ENCODE measurements at regions not wholly inside any gene's neighbourhood (a gene's known extent, or its start where the extent isn't known, plus 50 kb on each side); places are given as distances from the start of the nearest gene placed in this dataset.

DNA sequence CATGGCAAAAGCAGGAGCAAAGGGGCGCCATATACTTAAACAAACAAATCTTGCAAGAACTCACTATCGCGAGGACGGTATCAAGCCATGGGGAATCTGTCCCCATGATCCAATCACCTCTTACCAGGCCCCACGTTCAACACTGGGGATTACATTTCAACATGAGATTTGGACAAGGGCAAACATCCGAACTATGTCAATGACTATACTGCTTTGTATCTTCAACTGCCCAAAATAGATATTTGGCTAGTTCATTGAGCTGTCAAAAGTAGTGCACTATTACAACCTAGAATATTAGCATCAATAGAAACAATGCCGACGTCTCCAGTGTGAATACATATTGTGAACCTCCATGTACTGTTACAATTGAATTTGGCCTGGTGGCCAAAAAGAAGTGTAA, 760.4 kb downstream of the MCTP2 start:
- TF ChIP-seq, protein P1, sequence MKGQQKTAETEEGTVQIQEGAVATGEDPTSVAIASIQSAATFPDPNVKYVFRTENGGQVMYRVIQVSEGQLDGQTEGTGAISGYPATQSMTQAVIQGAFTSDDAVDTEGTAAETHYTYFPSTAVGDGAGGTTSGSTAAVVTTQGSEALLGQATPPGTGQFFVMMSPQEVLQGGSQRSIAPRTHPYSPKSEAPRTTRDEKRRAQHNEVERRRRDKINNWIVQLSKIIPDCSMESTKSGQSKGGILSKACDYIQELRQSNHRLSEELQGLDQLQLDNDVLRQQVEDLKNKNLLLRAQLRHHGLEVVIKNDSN (CRISPR knock-in tag; IDR thresholded peaks at IDR 0.05): no peak
- TF ChIP-seq, protein P2, sequence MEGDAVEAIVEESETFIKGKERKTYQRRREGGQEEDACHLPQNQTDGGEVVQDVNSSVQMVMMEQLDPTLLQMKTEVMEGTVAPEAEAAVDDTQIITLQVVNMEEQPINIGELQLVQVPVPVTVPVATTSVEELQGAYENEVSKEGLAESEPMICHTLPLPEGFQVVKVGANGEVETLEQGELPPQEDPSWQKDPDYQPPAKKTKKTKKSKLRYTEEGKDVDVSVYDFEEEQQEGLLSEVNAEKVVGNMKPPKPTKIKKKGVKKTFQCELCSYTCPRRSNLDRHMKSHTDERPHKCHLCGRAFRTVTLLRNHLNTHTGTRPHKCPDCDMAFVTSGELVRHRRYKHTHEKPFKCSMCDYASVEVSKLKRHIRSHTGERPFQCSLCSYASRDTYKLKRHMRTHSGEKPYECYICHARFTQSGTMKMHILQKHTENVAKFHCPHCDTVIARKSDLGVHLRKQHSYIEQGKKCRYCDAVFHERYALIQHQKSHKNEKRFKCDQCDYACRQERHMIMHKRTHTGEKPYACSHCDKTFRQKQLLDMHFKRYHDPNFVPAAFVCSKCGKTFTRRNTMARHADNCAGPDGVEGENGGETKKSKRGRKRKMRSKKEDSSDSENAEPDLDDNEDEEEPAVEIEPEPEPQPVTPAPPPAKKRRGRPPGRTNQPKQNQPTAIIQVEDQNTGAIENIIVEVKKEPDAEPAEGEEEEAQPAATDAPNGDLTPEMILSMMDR (IDR thresholded peaks at IDR 0.05): no peak
